CD1c-positive myeloid dendritic cell (primary cell): ENCODE measurements at regions not wholly inside any gene's neighbourhood (a gene's known extent, or its start where the extent isn't known, plus 50 kb on each side); places are given as distances from the start of the nearest gene placed in this dataset.
"Not testable (repeated sequence)": the region's sequence is repeated elsewhere in the genome, so short reads cannot be mapped to it uniquely, and the experiment has no call there.

Source experiments
- DNase-seq: peaks from one replicate; pipeline ENCODE4 v3.0.0-alpha.2; 2016; ENCODE audit errors: extremely low spot score

GRCh38 chr14:59058776-59059175 is 129.7 kb upstream of the DAAM1 start:
- DNase-seq, result not testable (repeated sequence)

- DNase-seq, result no peak
Measured at GRCh38 chr14:59060841-59061240, 127.6 kb upstream of the DAAM1 start.

- DNase-seq, result no peak
Measured at GRCh38 chr14:59061292-59061691, 127.2 kb upstream of the DAAM1 start.

GRCh38 chr14:59063259-59063658 is 125.2 kb upstream of the DAAM1 start:
- no peak for DNase-seq

- no peak for DNase-seq
Measured at GRCh38 chr14:59067127-59067894, 121.2 kb upstream of the DAAM1 start.

GRCh38 chr14:59069163-59069854 is 119.2 kb upstream of the DAAM1 start:
- DNase-seq, result no peak

- no peak for DNase-seq
Measured at GRCh38 chr14:59075506-59075905, 113.0 kb upstream of the DAAM1 start.

- DNase-seq, result no peak
Measured at GRCh38 chr14:59081720-59082119, 106.7 kb upstream of the DAAM1 start.

- DNase-seq, result no peak
Measured at GRCh38 chr14:59085207-59085739, 103.2 kb upstream of the DAAM1 start.

GRCh38 chr14:59086241-59086882 is 102.1 kb upstream of the DAAM1 start:
- DNase-seq, result no peak

- DNase-seq, result no peak
Measured at GRCh38 chr14:59087240-59087639, 101.2 kb upstream of the DAAM1 start.

GRCh38 chr14:59087711-59088110 is 100.8 kb upstream of the DAAM1 start:
- no peak for DNase-seq

- no peak for DNase-seq
Measured at GRCh38 chr14:59090572-59090971, 97.9 kb upstream of the DAAM1 start.

- no peak for DNase-seq
Measured at GRCh38 chr14:59091404-59091803, 97.1 kb upstream of the DAAM1 start.

- no peak for DNase-seq
Measured at GRCh38 chr14:59091976-59092375, 96.5 kb upstream of the DAAM1 start.

- no peak for DNase-seq
Measured at GRCh38 chr14:59093902-59094301, 94.6 kb upstream of the DAAM1 start.

- no peak for DNase-seq
Measured at GRCh38 chr14:59096303-59096702, 92.2 kb upstream of the DAAM1 start.

- no peak for DNase-seq
Measured at GRCh38 chr14:59097681-59098080, 90.8 kb upstream of the DAAM1 start.

- DNase-seq, result no peak
Measured at GRCh38 chr14:59098377-59098776, 90.1 kb upstream of the DAAM1 start.

- DNase-seq, result no peak
Measured at GRCh38 chr14:59100205-59100604, 88.3 kb upstream of the DAAM1 start.

- no peak for DNase-seq
Measured at GRCh38 chr14:59101476-59101875, 87.0 kb upstream of the DAAM1 start.

GRCh38 chr14:59103396-59103795 is 85.1 kb upstream of the DAAM1 start:
- no peak for DNase-seq

GRCh38 chr14:59107819-59108218 is 80.6 kb upstream of the DAAM1 start:
- DNase-seq, result no peak
